ENCODE measurements at regions not wholly inside any gene's neighbourhood (a gene's known extent, or its start where the extent isn't known, plus 50 kb on each side); places are given as distances from the start of the nearest gene placed in this dataset.

- TF ChIP-seq REST (IDR thresholded peaks at IDR 0.05), result no peak
- no peak for TF ChIP-seq ZC3H11A (IDR thresholded peaks at IDR 0.05)
- no peak for TF ChIP-seq KDM1A (IDR thresholded peaks at IDR 0.05; ENCODE audit: low read depth)
- TF ChIP-seq ZSCAN20 (CRISPR knock-in tag; IDR thresholded peaks at IDR 0.05), result no peak
Measured at GRCh38 chr2:226158940-226159339, 640.7 kb downstream of the IRS1 start.

Measured in A549 (cell line).